ENCODE measurements at regions not wholly inside any gene's neighbourhood (a gene's known extent, or its start where the extent isn't known, plus 50 kb on each side); places are given as distances from the start of the nearest gene placed in this dataset.

- Histone ChIP-seq H2AFZ (no peak overlapping the region), H4K20me1 (ENCODE audit: insufficient read depth) (no peaks in the 10 kb centered on the region)
- CTCF ChIA-PET, result no interaction called here
Observed at GRCh38 chr3:72171946-72172345, 387.0 kb upstream of the PROK2 start.

GRCh38 chr3:72171463-72171881, 386.5 kb upstream of the PROK2 start:
- ChIA-PET CTCF (no interaction called here), POLR2A (ENCODE audit: unreplicated experiment) (no interaction called here)
- Histone ChIP-seq H3K4me2 (no peak overlapping the region), H3K9me2 (ENCODE audit: insufficient read depth) (no peaks in the 10 kb centered on the region), H3K4me3 (no peak overlapping the region), H3K79me2 (ENCODE audit: low read depth) (no peaks in the 10 kb centered on the region), H3F3A (ENCODE audit: insufficient read depth, low read depth) (no peaks in the 10 kb centered on the region), H2AFZ (no peak overlapping the region), H4K20me1 (ENCODE audit: insufficient read depth) (no peaks in the 10 kb centered on the region), H3K4me1 (replicated peaks; ENCODE audit: insufficient read depth) (no peaks in the 10 kb centered on the region), H3K27ac (no peak overlapping the region), H3K9me3 (ENCODE audit: insufficient read depth, low read depth) (no peaks in the 10 kb centered on the region), H3K36me3 (ENCODE audit: low read depth) (no peaks in the 10 kb centered on the region), H3K27me3 (ENCODE audit: insufficient read depth, low read depth) (peaks cover 5% of the 10 kb centered on the region; the same call in 1 of the 2 replicates)
- intact Hi-C loops (cut with micrococcal nuclease; ENCODE audit: unreplicated experiment), result no loop called here
- BruUV-seq (replicated peaks), result no TSS peak
- no peak for DNase-seq
- TF ChIP-seq, protein P1, sequence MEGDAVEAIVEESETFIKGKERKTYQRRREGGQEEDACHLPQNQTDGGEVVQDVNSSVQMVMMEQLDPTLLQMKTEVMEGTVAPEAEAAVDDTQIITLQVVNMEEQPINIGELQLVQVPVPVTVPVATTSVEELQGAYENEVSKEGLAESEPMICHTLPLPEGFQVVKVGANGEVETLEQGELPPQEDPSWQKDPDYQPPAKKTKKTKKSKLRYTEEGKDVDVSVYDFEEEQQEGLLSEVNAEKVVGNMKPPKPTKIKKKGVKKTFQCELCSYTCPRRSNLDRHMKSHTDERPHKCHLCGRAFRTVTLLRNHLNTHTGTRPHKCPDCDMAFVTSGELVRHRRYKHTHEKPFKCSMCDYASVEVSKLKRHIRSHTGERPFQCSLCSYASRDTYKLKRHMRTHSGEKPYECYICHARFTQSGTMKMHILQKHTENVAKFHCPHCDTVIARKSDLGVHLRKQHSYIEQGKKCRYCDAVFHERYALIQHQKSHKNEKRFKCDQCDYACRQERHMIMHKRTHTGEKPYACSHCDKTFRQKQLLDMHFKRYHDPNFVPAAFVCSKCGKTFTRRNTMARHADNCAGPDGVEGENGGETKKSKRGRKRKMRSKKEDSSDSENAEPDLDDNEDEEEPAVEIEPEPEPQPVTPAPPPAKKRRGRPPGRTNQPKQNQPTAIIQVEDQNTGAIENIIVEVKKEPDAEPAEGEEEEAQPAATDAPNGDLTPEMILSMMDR (conservative IDR thresholded peaks at IDR 0.05), result no peak
- no peak for TF ChIP-seq EZH2 (IDR thresholded peaks at IDR 0.05; ENCODE audit: low read depth)

More at GRCh38 chr3:72171946-72172345, 387.0 kb upstream of the PROK2 start:
- no peak for DNase-seq
- Histone ChIP-seq H3K79me2 (ENCODE audit: low read depth) (no peaks in the 10 kb centered on the region), H3K9me2 (ENCODE audit: insufficient read depth) (no peaks in the 10 kb centered on the region), H3K36me3 (ENCODE audit: low read depth) (no peaks in the 10 kb centered on the region), H3K4me3 (no peak overlapping the region), H3K27ac (no peak overlapping the region), H3K27me3 (ENCODE audit: insufficient read depth, low read depth) (peaks cover 8% of the 10 kb centered on the region), H3F3A (ENCODE audit: insufficient read depth, low read depth) (no peaks in the 10 kb centered on the region), H3K4me1 (replicated peaks; ENCODE audit: insufficient read depth) (no peaks in the 10 kb centered on the region), H3K4me2 (no peak overlapping the region), H3K9me3 (ENCODE audit: insufficient read depth, low read depth) (no peaks in the 10 kb centered on the region)
- no TSS peak for BruUV-seq (replicated peaks)
- intact Hi-C loops (cut with micrococcal nuclease; ENCODE audit: unreplicated experiment), result no loop called here
- no peak for TF ChIP-seq EZH2 (IDR thresholded peaks at IDR 0.05; ENCODE audit: low read depth)
- TF ChIP-seq, protein P1 (conservative IDR thresholded peaks at IDR 0.05), result no peak
- POLR2A ChIA-PET (ENCODE audit: unreplicated experiment), result no interaction called here

GRCh38 chr3:72169561-72170472, 384.9 kb upstream of the PROK2 start:
- H3K36me3 ChIP-seq (ENCODE audit: low read depth), result no peaks in the 10 kb centered on the region
- H3K79me2 ChIP-seq (ENCODE audit: low read depth), result no peaks in the 10 kb centered on the region
- no peak overlapping the region for H3K4me2 ChIP-seq
- no TSS peak for BruUV-seq (replicated peaks)
- H3K9me3 ChIP-seq (ENCODE audit: insufficient read depth, low read depth), result no peaks in the 10 kb centered on the region
- H3K4me1 ChIP-seq (replicated peaks; ENCODE audit: insufficient read depth), result no peaks in the 10 kb centered on the region
- no peak overlapping the region for H3K27ac ChIP-seq
- CTCF ChIA-PET, result no interaction called here
- no peak for DNase-seq
- H3F3A ChIP-seq (ENCODE audit: insufficient read depth, low read depth), result no peaks in the 10 kb centered on the region
- POLR2A ChIA-PET (ENCODE audit: unreplicated experiment), result no interaction called here
- no peak for TF ChIP-seq EZH2 (IDR thresholded peaks at IDR 0.05; ENCODE audit: low read depth)
- TF ChIP-seq, protein P1 (conservative IDR thresholded peaks at IDR 0.05), result no peak
- no peaks in the 10 kb centered on the region for H3K9me2 ChIP-seq (ENCODE audit: insufficient read depth)
- no peak overlapping the region for H2AFZ ChIP-seq
- H3K27me3 ChIP-seq (ENCODE audit: insufficient read depth, low read depth), result no peaks in the 10 kb centered on the region
- H4K20me1 ChIP-seq (ENCODE audit: insufficient read depth), result no peaks in the 10 kb centered on the region
- H3K4me3 ChIP-seq, result no peak overlapping the region
- intact Hi-C loops (cut with micrococcal nuclease; ENCODE audit: unreplicated experiment), result no loop called here
